B cell (primary cell): ENCODE measurements at regions not wholly inside any gene's neighbourhood (a gene's known extent, or its start where the extent isn't known, plus 50 kb on each side); places are given as distances from the start of the nearest gene placed in this dataset.

Source experiments
- ATAC-seq: fragments of 200-7000 bp; cut with Tn5 transposase; one replicate; pipeline ENCODE4 v1.10.0; 2021; ENCODE audit warnings: low read depth, mild to moderate bottlenecking, moderate number of reproducible peaks, moderate library complexity
- CTCF ChIA-PET: fragments of 350-600 bp; sonication (Branson Sonifier 250); formaldehyde crosslinking; loops from one replicate; lab custom pipeline; 2021; ENCODE audit warnings: antibody characterized with exemption, inconsistent platforms; lab: Charles Lee
- POLR2A ChIA-PET: fragments of 350-600 bp; sonication (Branson Sonifier 250); formaldehyde crosslinking; loops from one replicate; lab custom pipeline; 2021; ENCODE audit warnings: antibody characterized with exemption; lab: Charles Lee
- DNase-seq: peaks from one replicate; pipeline ENCODE4 v3.0.0; 2013
- H2AFZ ChIP-seq: 2 replicates; pipeline ENCODE4 v1.6.1; 2012; ENCODE audit warnings: mild to moderate bottlenecking, low read depth, low read length; ENCODE audit not compliant: insufficient read depth, poor library complexity, severe bottlenecking
- H3K27ac ChIP-seq, 2 donors: 1 replicate in 1 of 2; 2 replicates in 1 of 2; pipeline ENCODE4 v1.5.1; 2012 to 2013; ENCODE audit warnings: low read length in 2 of 2, mild to moderate bottlenecking in 2 of 2, moderate library complexity in 1 of 2
- H3K27me3 ChIP-seq, 4 experiments: fragments of 200-600 bp in 1 of 4; sonication (generic) in 1 of 4; replicated peaks in 1 of 4; 1 replicate in 2 of 4; 2 replicates in 2 of 4; pipeline versions ENCODE4 v1.6.1 to v1.7.0; 2013 to 2016; ENCODE audit warnings: low read length in 3 of 4, mild to moderate bottlenecking in 2 of 4, mixed read lengths in 1 of 4, moderate library complexity in 1 of 4; ENCODE audit not compliant: insufficient read depth in 4 of 4, control insufficient read depth in 3 of 4; ENCODE audit errors: control extremely low read depth in 1 of 4
- H3K36me3 ChIP-seq, 2 experiments: replicated peaks in 1 of 2; 1 replicate in 1 of 2; 2 replicates in 1 of 2; pipeline versions ENCODE4 v1.6.1 to v1.7.1; 2013; ENCODE audit warnings: low read length in 1 of 2; ENCODE audit not compliant: insufficient read depth in 2 of 2, control insufficient read depth in 1 of 2; ENCODE audit errors: control extremely low read depth in 1 of 2, extremely low read depth in 1 of 2
- H3K4me1 ChIP-seq, 2 donors: fragments of 200-600 bp in 1 of 2; sonication (generic) in 1 of 2; 1 replicate in 1 of 2; 2 replicates in 1 of 2; pipeline versions ENCODE4 v1.5.1 to v1.6.1; 2013 to 2017; ENCODE audit warnings: low read length in 2 of 2; ENCODE audit not compliant: control insufficient read depth in 2 of 2, insufficient read depth in 2 of 2
- H3K4me2 ChIP-seq: replicated peaks from 2 replicates; pipeline ENCODE3; 2012; ENCODE audit warnings: mild to moderate bottlenecking, low read depth, low read length; ENCODE audit not compliant: poor library complexity, severe bottlenecking
- H3K4me3 ChIP-seq, 5 experiments: fragments of 200-600 bp in 1 of 5; sonication (generic) in 1 of 5; 1 replicate in 3 of 5; 2 replicates in 2 of 5; pipeline versions ENCODE4 v1.5.1 to v1.7.0; 2011 to 2016; ENCODE audit warnings: low read length in 4 of 5, mild to moderate bottlenecking in 4 of 5, low read depth in 2 of 5, control low read depth in 1 of 5, moderate library complexity in 1 of 5; ENCODE audit not compliant: insufficient read depth in 1 of 5; ENCODE audit errors: control extremely low read depth in 1 of 5, extremely low read depth in 1 of 5
- H3K79me2 ChIP-seq: fragments of 200-600 bp; sonication (generic); one replicate; pipeline ENCODE4 v1.6.0; 2016; ENCODE audit warnings: low read length; ENCODE audit not compliant: control insufficient read depth, insufficient read depth
- H3K9ac ChIP-seq: fragments of 200-600 bp; sonication (generic); 2 replicates; pipeline ENCODE4 v1.6.1; 2017; ENCODE audit warnings: mild to moderate bottlenecking, low read length, moderate library complexity
- H3K9me3 ChIP-seq, 3 donors: one replicate each; pipeline versions ENCODE4 v1.6.1 to v1.7.1; 2013; ENCODE audit warnings: low read length in 2 of 3; ENCODE audit not compliant: control insufficient read depth in 2 of 3, insufficient read depth in 1 of 3; ENCODE audit errors: control extremely low read depth in 1 of 3
- H4K20me1 ChIP-seq: 2 replicates; pipeline ENCODE4 v1.6.0; 2012; ENCODE audit warnings: mild to moderate bottlenecking, low read length; ENCODE audit not compliant: insufficient read depth, control insufficient read depth, poor library complexity, severe bottlenecking
- H3K27ac Mint-ChIP-seq: one replicate; pipeline ENCODE4 v1.8.0; 2021; ENCODE audit warnings: mixed read lengths
- H3K27me3 Mint-ChIP-seq: one replicate; pipeline ENCODE4 v1.8.0; 2021; ENCODE audit warnings: mixed read lengths
- H3K4me1 Mint-ChIP-seq: one replicate; pipeline ENCODE4 v1.8.0; 2021; ENCODE audit warnings: mixed read lengths
- H3K4me3 Mint-ChIP-seq: one replicate; pipeline ENCODE4 v1.8.0; 2021; ENCODE audit warnings: mixed read lengths
- H3K9me3 Mint-ChIP-seq: one replicate; pipeline ENCODE4 v1.8.0; 2022; ENCODE audit warnings: mixed read lengths; ENCODE audit not compliant: insufficient read depth
- CTCF ChIP-seq: fragments of 200-600 bp; IDR thresholded peaks from one replicate; pipeline ENCODE4 v1.8.0; 2022; ENCODE audit warnings: antibody characterized with exemption, mild to moderate bottlenecking
- EZH2 ChIP-seq: IDR thresholded peaks from 2 replicates; pipeline ENCODE4 v1.6.1; 2012; ENCODE audit warnings: borderline replicate concordance, low read depth, mild to moderate bottlenecking, moderate library complexity, low read length; ENCODE audit not compliant: insufficient read depth, poor library complexity, severe bottlenecking
- WGBS: methylation state at CpG from one replicate; pipeline ENCODE4 v1.1.5; 2013; ENCODE audit warnings: missing lambda C conversion rate; ENCODE audit not compliant: insufficient coverage; 5-methylcytosine and 5-hydroxymethylcytosine counted together
- intact Hi-C: fragments of 100-400 bp; cut with micrococcal nuclease; formaldehyde crosslinking; loops from one replicate; pipeline ENCODE4 v1.10.0; 2022

- no peak overlapping the region for H3K4me3 ChIP-seq
- ATAC-seq (no peak), DNase-seq (no peak)
- H3K9me3 ChIP-seq = peaks cover 0 to 14% (median 3%) of the 10 kb centered on the region in 3 donors
- no peak overlapping the region for H2AFZ ChIP-seq
- Mint-ChIP-seq H3K27ac (no peak overlapping the region), H3K4me3 (no peak overlapping the region), H3K9me3 (peaks cover 7% of the 10 kb centered on the region), H3K27me3 (peaks cover 13% of the 10 kb centered on the region), H3K4me1 (no peaks in the 10 kb centered on the region)
- no peaks in the 10 kb centered on the region for H3K4me1 ChIP-seq
- H3K36me3 ChIP-seq = no peaks in the 10 kb centered on the region
- H3K9ac ChIP-seq = no peak overlapping the region
- TF ChIP-seq CTCF (no peak), EZH2 (no peak)
- no peaks in the 10 kb centered on the region for H3K79me2 ChIP-seq
- intact Hi-C loops = no loop called here
- ChIA-PET CTCF (no interaction called here), POLR2A (interaction anchor here (0.6 kb wide), 1 partner anchor 15 kb away, joined by 5 read pairs; no protein-coding TSS in a partner anchor)
- H3K4me2 ChIP-seq = no peak overlapping the region
- H4K20me1 ChIP-seq = no peaks in the 10 kb centered on the region
- WGBS = 39% methylated on average over 2 of the region's 2 CpGs
- peaks cover 0 to 3% (median 0%) of the 10 kb centered on the region in 4 experiments for H3K27me3 ChIP-seq
- no peak overlapping the region for H3K27ac ChIP-seq
Measured at GRCh38 chr16:9235867-9236266, 144.4 kb downstream of the HAPSTR1 start.

DNA sequence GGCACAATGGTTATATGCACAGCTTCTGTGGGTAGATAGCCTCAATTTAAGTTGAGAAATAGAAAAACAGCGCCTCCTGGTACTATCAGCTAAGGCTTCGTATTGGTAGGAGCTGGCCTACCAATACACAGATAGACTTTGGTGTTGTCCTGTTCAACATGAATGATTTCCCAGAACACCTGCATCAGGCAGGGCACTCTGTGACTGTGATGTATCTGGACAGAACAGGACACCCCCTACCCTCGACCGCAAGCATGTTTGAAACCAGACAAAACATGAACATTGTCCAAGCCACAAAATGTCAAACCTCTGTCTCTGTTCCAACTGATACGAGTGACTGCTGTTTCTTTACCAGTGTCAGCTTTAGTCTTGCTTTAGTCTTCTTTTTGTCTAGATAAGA lies 144.9 kb downstream of the HAPSTR1 start:
- Histone ChIP-seq H3K4me2 (no peak overlapping the region), H3K4me3 (no peak overlapping the region), H3K27me3 (peaks cover 0 to 3% (median 0%) of the 10 kb centered on the region in 4 experiments), H3K36me3 (no peaks in the 10 kb centered on the region), H4K20me1 (no peaks in the 10 kb centered on the region), H3K9me3 (peaks cover 0 to 14% (median 3%) of the 10 kb centered on the region in 3 donors), H3K27ac (no peak overlapping the region), H2AFZ (no peak overlapping the region), H3K9ac (no peak overlapping the region), H3K79me2 (no peaks in the 10 kb centered on the region), H3K4me1 (no peaks in the 10 kb centered on the region)
- no peak for ATAC-seq
- ChIA-PET POLR2A (interaction anchor here (0.6 kb wide), 1 partner anchor 14 kb away, joined by 5 read pairs; no protein-coding TSS in a partner anchor), CTCF (no interaction called here)
- Mint-ChIP-seq H3K4me3 (no peak overlapping the region), H3K4me1 (no peaks in the 10 kb centered on the region), H3K27me3 (peaks cover 9% of the 10 kb centered on the region), H3K27ac (no peak overlapping the region), H3K9me3 (peaks cover 7% of the 10 kb centered on the region)
- intact Hi-C loops = no loop called here
- 83% methylated on average over 1 of the region's 5 CpGs for WGBS
- DNase-seq = no peak
- TF ChIP-seq CTCF (no peak), EZH2 (no peak)
